ENCODE measurements at regions not wholly inside any gene's neighbourhood (a gene's known extent, or its start where the extent isn't known, plus 50 kb on each side); places are given as distances from the start of the nearest gene placed in this dataset.

GRCh38 chr4:3685081-3685645 lies 81.0 kb upstream of the ADRA2C start:
- TF ChIP-seq POLR2A (IDR thresholded peaks at IDR 0.05; ENCODE audit: low read depth, low read length), result no peak
- TF ChIP-seq TAF1 (IDR thresholded peaks at IDR 0.05; ENCODE audit: low read depth, low read length), result no peak
- no peak for TF ChIP-seq SPI1 (IDR thresholded peaks at IDR 0.05; ENCODE audit: low read depth, low read length)
- TF ChIP-seq POLR2AphosphoS5 (IDR thresholded peaks at IDR 0.05; ENCODE audit: low read depth, low read length), result no peak
- no peak for TF ChIP-seq PAX5 (IDR thresholded peaks at IDR 0.05; ENCODE audit: insufficient read depth, low read length, severe bottlenecking)
- no peak for TF ChIP-seq POU2F2 (IDR thresholded peaks at IDR 0.05; ENCODE audit: low read depth, low read length)

Measured in GM12891 (cell line).